GM21360 (cell line): ENCODE measurements at regions not wholly inside any gene's neighbourhood (a gene's known extent, or its start where the extent isn't known, plus 50 kb on each side); places are given as distances from the start of the nearest gene placed in this dataset.
"Not testable (repeated sequence)": the region's sequence is repeated elsewhere in the genome, so short reads cannot be mapped to it uniquely, and the experiment has no call there.

Experiments
- ATAC-seq: cut with Tn5 transposase; IDR thresholded peaks from one replicate; pipeline ENCODE4 v1.9.1; 2021; ENCODE audit warnings: mild to moderate bottlenecking, moderate library complexity; ENCODE audit not compliant: unreplicated experiment

- no peak for ATAC-seq
These were observed 109.2 kb downstream of the GJA1 start for GRCh38 chr6:121544691-121545090.

GRCh38 chr6:121548131-121548530, 112.7 kb downstream of the GJA1 start:
- ATAC-seq = no peak

- ATAC-seq = no peak
These were observed 114.3 kb downstream of the GJA1 start for GRCh38 chr6:121549736-121550135.

GRCh38 chr6:121550491-121551010, 115.1 kb downstream of the GJA1 start:
- ATAC-seq = no peak

DNA sequence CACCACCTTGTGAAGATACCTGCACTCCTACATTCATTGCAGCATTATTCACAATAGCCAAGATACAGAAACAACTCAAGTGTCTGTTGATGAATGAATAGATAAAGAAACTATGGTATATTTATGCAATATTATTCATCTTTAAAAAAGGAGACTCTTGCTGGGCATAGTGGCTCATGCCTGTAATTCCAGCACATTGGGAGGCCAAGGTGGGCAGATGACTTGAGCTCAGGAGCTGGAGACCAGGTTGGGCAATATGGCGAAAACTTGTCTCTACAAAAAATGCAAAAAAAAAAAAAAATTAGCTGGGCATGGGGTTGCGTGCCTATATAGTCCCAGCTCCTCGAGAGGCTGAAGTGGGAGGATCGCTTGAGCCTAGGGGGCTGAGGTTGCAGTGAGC, 119.8 kb downstream of the GJA1 start:
- ATAC-seq = no peak

- ATAC-seq = not testable (repeated sequence)
These were observed 120.7 kb downstream of the GJA1 start for GRCh38 chr6:121556149-121556548.

- no peak for ATAC-seq
These were observed 121.9 kb downstream of the GJA1 start for GRCh38 chr6:121557146-121557940.

DNA sequence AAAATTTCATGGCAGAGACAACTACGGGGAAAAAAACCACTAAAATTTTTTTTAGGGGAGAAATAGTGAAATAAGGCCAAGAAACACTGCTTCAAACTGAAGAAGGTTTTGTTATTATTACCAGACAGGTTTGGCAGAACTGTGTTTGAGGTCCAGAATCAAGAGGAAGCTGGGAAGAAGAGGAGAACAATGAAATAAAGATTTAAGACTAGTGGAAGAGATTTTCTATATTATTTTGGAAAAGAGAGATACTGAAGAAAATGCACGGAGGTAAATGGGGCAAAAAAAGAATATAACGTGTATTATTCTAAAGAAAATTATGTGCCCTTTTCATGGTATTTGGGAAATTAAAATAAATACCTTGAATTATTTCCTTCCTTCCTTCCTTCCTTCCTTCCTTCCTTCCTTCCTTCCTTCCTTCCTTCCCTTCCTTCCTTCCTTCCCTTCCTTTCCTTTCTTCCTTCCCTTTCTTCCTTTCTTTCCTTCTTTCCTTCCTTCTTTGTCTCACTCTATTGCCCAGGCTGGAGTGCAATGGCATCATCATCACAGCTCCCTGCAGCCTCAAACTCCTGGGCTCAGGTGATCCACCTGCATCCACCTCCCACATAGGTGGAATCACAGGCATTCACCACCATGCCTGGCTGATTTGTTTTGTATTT, 124.3 kb downstream of the GJA1 start:
- ATAC-seq = no peak

DNA sequence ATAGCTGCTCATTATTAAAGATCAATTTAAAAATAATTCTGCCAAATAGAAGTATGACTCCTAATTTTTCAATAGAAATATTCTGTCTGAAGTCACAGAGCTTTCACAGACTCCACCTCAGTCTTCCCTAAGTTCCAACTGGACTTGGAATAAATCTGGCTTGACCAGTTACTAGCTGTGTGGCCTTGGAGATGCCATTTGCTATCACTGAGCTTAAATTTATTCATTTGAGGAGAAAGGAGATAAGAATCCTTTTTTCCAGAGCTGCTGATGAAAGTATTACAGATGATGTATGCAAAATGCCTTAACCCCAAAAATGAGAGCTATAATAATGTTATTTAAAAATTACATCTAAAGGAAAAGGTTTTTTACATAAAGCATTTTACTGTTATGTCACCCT, 125.0 kb downstream of the GJA1 start:
- ATAC-seq = no peak

DNA sequence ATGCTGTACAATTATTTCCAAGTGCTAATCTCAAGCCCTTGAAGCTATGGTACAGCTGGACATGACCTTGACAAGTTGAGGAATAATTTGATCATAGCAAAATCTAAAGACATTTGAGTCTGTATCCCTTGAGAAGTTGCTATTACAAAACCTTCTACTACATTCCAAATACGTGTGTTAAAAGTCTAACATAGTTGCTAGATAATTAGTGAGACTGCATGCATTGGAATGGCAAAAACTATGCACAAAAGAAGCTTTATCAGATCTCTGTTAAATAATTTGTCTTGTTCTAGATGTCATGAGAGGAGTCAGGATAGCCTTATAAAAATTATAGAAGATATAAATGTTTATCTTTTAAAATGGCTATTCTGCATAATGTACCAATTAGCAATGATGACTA, 127.8 kb downstream of the GJA1 start:
- no peak for ATAC-seq

GRCh38 chr6:121564529-121564928, 129.1 kb downstream of the GJA1 start:
- ATAC-seq = not testable (repeated sequence)

DNA sequence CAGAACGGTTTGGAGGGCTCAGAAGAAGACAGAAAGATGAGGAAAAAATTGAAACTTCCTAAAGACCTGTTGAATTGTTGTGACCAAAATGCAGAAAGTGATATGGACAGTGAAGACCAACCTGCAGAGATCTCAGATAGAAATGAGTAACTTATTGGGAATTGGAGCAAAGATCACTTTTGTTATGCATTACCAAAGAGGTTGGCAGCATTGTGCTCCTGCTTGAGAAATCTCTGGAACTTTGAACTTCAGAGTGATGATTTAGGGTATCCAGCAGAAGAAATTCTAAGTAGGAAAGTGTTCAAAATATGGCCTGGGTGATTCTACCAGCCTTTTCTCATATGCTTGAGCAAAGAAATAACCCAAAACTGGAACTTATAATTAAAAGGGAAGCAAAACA, 136.0 kb downstream of the GJA1 start:
- ATAC-seq = no peak

- ATAC-seq = no peak
These were observed 138.0 kb downstream of the GJA1 start for GRCh38 chr6:121573481-121573880.

- no peak for ATAC-seq
These were observed 142.8 kb downstream of the GJA1 start for GRCh38 chr6:121578216-121578615.

DNA sequence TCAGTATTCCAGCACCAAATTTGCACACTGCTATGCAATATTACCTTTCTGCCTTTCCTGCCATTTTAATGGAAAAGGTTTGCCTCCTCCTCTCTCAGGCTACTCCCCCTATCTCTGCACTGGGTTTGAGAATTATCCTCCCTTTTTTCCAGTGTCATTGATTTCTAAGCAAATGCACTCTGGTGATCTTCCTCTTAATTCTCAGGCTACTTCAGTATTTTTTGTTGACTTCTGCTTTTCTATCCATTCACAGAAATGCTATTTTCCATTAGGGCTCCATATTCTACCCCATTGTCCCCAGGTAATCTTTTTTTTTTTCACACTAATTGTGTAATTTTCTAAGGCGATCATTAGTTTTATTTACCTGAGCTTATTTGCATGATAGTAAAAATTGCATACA, 144.0 kb downstream of the GJA1 start:
- no peak for ATAC-seq

- no peak for ATAC-seq
These were observed 145.9 kb downstream of the GJA1 start for GRCh38 chr6:121581327-121581726.

- ATAC-seq = no peak
These were observed 146.8 kb downstream of the GJA1 start for GRCh38 chr6:121582262-121582661.

- no peak for ATAC-seq
These were observed 149.3 kb downstream of the GJA1 start for GRCh38 chr6:121584586-121585369.

GRCh38 chr6:121590438-121590837, 155.0 kb downstream of the GJA1 start:
- no peak for ATAC-seq

DNA sequence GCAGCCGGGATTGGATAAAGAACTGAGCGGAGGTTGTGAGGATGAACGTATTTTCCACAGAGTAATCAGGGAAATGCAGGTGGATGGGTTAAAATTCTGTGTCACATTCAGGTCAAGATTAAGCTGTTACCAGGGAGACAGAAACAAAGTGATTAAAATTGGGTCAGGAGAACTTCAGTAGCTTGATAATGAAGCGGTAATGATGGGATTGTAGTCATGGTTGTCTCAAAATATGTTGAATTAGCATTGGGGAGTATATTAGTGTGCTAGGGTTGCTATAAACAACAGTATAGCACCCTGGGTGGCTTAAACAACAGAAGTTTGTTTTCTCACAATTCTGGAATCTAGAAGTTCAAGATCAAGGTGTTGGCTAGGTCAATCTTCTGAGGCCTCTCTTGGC, 155.5 kb downstream of the GJA1 start:
- no peak for ATAC-seq

DNA sequence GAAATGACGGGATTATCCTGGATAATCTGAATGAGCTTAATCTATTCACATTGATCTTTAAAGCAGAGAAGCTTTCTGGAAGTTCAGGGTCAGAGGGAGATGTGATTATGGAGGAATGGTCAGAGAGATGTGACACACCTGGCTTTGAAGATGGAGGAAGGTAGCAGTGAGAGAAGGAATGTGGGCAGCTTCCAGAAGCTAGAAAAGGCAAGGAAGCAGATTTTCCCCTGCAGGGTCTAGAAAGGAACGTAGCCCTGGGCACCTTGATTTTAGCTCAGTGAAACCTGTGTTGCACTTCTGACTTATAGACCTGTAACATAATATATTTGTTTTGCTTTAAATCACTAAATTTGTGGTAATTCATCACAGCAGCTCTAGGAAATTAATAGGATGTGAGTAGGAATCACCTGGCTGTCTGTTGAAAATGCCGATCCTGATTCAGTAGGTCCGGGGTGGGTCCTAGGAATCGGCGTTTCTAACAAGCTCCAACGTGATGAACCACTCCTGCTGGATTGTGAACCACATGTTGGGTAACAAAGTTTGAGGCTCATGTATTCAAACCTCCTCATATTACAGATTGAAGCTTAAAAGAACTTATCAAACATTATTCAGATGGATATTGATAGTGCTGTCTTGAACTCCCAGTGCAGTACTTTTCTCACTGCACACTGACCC, 157.0 kb downstream of the GJA1 start:
- ATAC-seq = no peak
